CD4-positive, alpha-beta T cell (primary cell): ENCODE measurements at regions not wholly inside any gene's neighbourhood (a gene's known extent, or its start where the extent isn't known, plus 50 kb on each side); places are given as distances from the start of the nearest gene placed in this dataset.
A peak's percentile ranks its signal among the peaks of the same experiment; 100 is the strongest.

ENCODE experiments used
- ATAC-seq: fragments of 200-7000 bp; cut with Tn5 transposase; one replicate; pipeline ENCODE4 v1.10.0; 2022; ENCODE audit warnings: mild to moderate bottlenecking; ENCODE audit not compliant: poor library complexity
- CTCF ChIA-PET: fragments of 350-600 bp; sonication (Branson Sonifier 250); formaldehyde crosslinking; loops from one replicate; lab custom pipeline; 2021; ENCODE audit warnings: antibody characterized with exemption, inconsistent platforms; lab: Charles Lee
- POLR2A ChIA-PET: fragments of 350-600 bp; sonication (Branson Sonifier 250); formaldehyde crosslinking; loops from one replicate; lab custom pipeline; 2021; ENCODE audit warnings: antibody characterized with exemption, inconsistent platforms; lab: Charles Lee
- DNase-seq, 14 experiments: peaks; one replicate each; pipeline ENCODE4 v3.0.0-alpha.2; 2013 to 2020; ENCODE audit warnings: mixed read lengths in 2 of 14
- H3K27ac ChIP-seq, 2 donors: one replicate each; pipeline versions ENCODE4 v1.5.1 to v1.7.0; 2013; ENCODE audit warnings: low read length in 2 of 2, low read depth in 1 of 2, mild to moderate bottlenecking in 1 of 2
- H3K27me3 ChIP-seq, 2 experiments: 1 replicate in 1 of 2; 2 replicates in 1 of 2; pipeline versions ENCODE4 v1.6.1 to v1.7.0; 2013; ENCODE audit warnings: low read length in 2 of 2, control low read depth in 1 of 2, mild to moderate bottlenecking in 1 of 2, moderate library complexity in 1 of 2; ENCODE audit not compliant: insufficient read depth in 2 of 2, control insufficient read depth in 1 of 2
- H3K36me3 ChIP-seq: one replicate; pipeline ENCODE4 v1.6.1; 2013; ENCODE audit warnings: low read length, control low read depth; ENCODE audit not compliant: insufficient read depth
- H3K4me1 ChIP-seq: one replicate; pipeline ENCODE4 v1.6.1; 2013; ENCODE audit warnings: low read length, control low read depth; ENCODE audit not compliant: insufficient read depth
- H3K4me3 ChIP-seq: one replicate; pipeline ENCODE4 v1.5.1; 2013; ENCODE audit warnings: mild to moderate bottlenecking, low read length, moderate library complexity
- H3K9me3 ChIP-seq, 2 experiments: 1 replicate in 1 of 2; 2 replicates in 1 of 2; pipeline versions ENCODE4 v1.6.1 to v1.7.0; 2013; ENCODE audit warnings: low read length in 2 of 2, mild to moderate bottlenecking in 2 of 2, control low read depth in 1 of 2, moderate library complexity in 1 of 2; ENCODE audit not compliant: control insufficient read depth in 1 of 2, insufficient read depth in 1 of 2
- H3K27ac Mint-ChIP-seq: one replicate; pipeline ENCODE4 v1.8.0; 2020; ENCODE audit warnings: mixed read lengths
- H3K27me3 Mint-ChIP-seq: one replicate; pipeline ENCODE4 v1.8.0; 2021; ENCODE audit warnings: mixed read lengths
- H3K36me3 Mint-ChIP-seq: one replicate; pipeline ENCODE4 v1.8.0; 2021; ENCODE audit warnings: low read depth, mixed read lengths
- H3K4me1 Mint-ChIP-seq: one replicate; pipeline ENCODE4 v1.8.0; 2021; ENCODE audit warnings: low read depth, mixed read lengths
- H3K4me3 Mint-ChIP-seq: one replicate; pipeline ENCODE4 v1.8.0; 2020; ENCODE audit warnings: mild to moderate bottlenecking, mixed read lengths
- H3K9me3 Mint-ChIP-seq: one replicate; pipeline ENCODE4 v1.8.0; 2020; ENCODE audit warnings: mixed read lengths
- intact Hi-C, 2 experiments: fragments of 100-400 bp; cut with DNase I in 1 of 2; cut with micrococcal nuclease in 1 of 2; formaldehyde crosslinking; loops; one replicate each; pipeline versions ENCODE4 v1.15.1 to v1.9.0; 2023 to 2025; cut with DNase I, micrococcal nuclease
- TF ChIP-seq, protein P1 (sequence below): fragments of 200-600 bp; IDR thresholded peaks from one replicate; pipeline ENCODE4 v1.8.0; 2022; ENCODE audit warnings: antibody characterized with exemption, mild to moderate bottlenecking

- no peaks in the 10 kb centered on the region for H3K9me3 ChIP-seq
- no peak overlapping the region for H3K4me3 ChIP-seq
- no peak overlapping the region for H3K27ac ChIP-seq
- H3K4me1 ChIP-seq = peaks cover 10% of the 10 kb centered on the region
- intact Hi-C loops = loop anchor here in 1 of 2 experiments (10.0 kb wide), 1 partner anchor 110 kb away; no protein-coding TSS in a partner anchor
- H3K9me3 Mint-ChIP-seq = no peaks in the 10 kb centered on the region
- ChIA-PET POLR2A (no interaction called here), CTCF (no interaction called here)
- TF ChIP-seq, protein P1, sequence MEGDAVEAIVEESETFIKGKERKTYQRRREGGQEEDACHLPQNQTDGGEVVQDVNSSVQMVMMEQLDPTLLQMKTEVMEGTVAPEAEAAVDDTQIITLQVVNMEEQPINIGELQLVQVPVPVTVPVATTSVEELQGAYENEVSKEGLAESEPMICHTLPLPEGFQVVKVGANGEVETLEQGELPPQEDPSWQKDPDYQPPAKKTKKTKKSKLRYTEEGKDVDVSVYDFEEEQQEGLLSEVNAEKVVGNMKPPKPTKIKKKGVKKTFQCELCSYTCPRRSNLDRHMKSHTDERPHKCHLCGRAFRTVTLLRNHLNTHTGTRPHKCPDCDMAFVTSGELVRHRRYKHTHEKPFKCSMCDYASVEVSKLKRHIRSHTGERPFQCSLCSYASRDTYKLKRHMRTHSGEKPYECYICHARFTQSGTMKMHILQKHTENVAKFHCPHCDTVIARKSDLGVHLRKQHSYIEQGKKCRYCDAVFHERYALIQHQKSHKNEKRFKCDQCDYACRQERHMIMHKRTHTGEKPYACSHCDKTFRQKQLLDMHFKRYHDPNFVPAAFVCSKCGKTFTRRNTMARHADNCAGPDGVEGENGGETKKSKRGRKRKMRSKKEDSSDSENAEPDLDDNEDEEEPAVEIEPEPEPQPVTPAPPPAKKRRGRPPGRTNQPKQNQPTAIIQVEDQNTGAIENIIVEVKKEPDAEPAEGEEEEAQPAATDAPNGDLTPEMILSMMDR = no peak
- H3K27me3 Mint-ChIP-seq = no peaks in the 10 kb centered on the region
- ATAC-seq (no peak), DNase-seq (no peak)
- H3K4me1 Mint-ChIP-seq = peaks cover 31% of the 10 kb centered on the region
- H3K27me3 ChIP-seq = no peaks in the 10 kb centered on the region
- H3K36me3 ChIP-seq = no peaks in the 10 kb centered on the region
- H3K4me3 Mint-ChIP-seq = no peak overlapping the region
- no peak overlapping the region for H3K27ac Mint-ChIP-seq
- H3K36me3 Mint-ChIP-seq = no peaks in the 10 kb centered on the region
These were observed 624.0 kb downstream of the MID1IP1 start for GRCh38 chrX:39425124-39425806.

DNA sequence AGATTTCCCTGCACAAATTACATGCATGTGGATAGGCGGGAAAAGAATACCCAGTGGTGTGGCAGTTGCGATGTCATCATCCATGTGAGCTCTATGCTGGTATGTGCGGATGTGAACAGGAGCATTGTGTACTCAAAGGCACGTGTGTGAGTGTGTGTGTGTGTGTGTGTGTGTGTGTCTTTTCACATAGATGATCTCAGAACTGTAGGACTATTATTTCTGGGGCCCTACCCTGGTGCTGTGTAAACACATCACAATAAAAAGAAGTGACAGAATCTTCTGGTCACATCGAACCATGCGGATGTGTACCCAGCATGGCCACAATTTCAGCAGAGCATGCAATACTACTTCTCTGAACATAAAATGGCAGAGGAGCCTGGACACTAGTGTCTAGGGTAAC is 624.8 kb downstream of the MID1IP1 start:
- POLR2A ChIA-PET = no interaction called here
- Mint-ChIP-seq H3K27ac (no peak overlapping the region), H3K9me3 (no peaks in the 10 kb centered on the region), H3K4me1 (peaks cover 33% of the 10 kb centered on the region), H3K4me3 (no peak overlapping the region), H3K36me3 (no peaks in the 10 kb centered on the region), H3K27me3 (no peaks in the 10 kb centered on the region)
- intact Hi-C loops = loop anchor here in 1 of 2 experiments (10.0 kb wide), 1 partner anchor 111 kb away; no protein-coding TSS in a partner anchor
- H3K36me3 ChIP-seq = no peaks in the 10 kb centered on the region
- H3K27me3 ChIP-seq = no peaks in the 10 kb centered on the region
- no peak for DNase-seq
- no peak for ATAC-seq
- CTCF ChIA-PET = no interaction called here
- no peak overlapping the region for H3K27ac ChIP-seq
- H3K4me1 ChIP-seq = peaks cover 10% of the 10 kb centered on the region
- H3K4me3 ChIP-seq = no peak overlapping the region
- TF ChIP-seq, protein P1 = no peak
- H3K9me3 ChIP-seq = no peaks in the 10 kb centered on the region

DNA sequence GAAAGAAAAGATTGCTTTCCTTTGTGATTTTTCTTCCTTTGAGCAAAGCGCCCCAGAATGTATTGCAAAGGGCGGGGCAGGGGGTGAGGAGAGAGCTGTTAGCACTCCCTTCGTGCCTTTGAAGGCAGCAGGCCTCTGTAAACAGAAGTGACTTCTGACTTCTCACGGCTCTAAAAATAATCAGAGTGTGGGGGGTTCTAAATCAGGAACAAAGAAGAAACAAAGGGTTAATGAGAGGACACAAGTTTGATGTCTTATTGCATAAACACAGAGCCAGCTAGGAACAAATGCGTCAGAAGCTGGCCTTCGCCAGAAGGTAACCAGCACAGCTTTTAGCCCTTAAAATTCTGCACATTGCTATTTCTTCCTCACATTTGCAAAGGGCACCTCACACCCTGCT is 626.2 kb downstream of the MID1IP1 start:
- Mint-ChIP-seq H3K27ac (peak overlapping the region; percentile 64), H3K4me1 (peaks cover 36% of the 10 kb centered on the region), H3K9me3 (no peaks in the 10 kb centered on the region), H3K36me3 (no peaks in the 10 kb centered on the region), H3K4me3 (no peak overlapping the region), H3K27me3 (no peaks in the 10 kb centered on the region)
- no peak overlapping the region for H3K27ac ChIP-seq
- DNase-seq = peak in 7 of 14 experiments; percentile 17 to 53 (median 24)
- H3K27me3 ChIP-seq = no peaks in the 10 kb centered on the region
- ChIA-PET CTCF (no interaction called here), POLR2A (interaction anchor here (1.2 kb wide), 1 partner anchor 11 kb away, joined by 3 read pairs; no protein-coding TSS in a partner anchor)
- H3K4me1 ChIP-seq = peaks cover 10% of the 10 kb centered on the region
- intact Hi-C loops = loop anchor here in 1 of 2 experiments (10.0 kb wide), 1 partner anchor 113 kb away; no protein-coding TSS in a partner anchor
- TF ChIP-seq, protein P1 = no peak
- ATAC-seq = peak; percentile 78
- no peaks in the 10 kb centered on the region for H3K9me3 ChIP-seq
- H3K36me3 ChIP-seq = no peaks in the 10 kb centered on the region
- no peak overlapping the region for H3K4me3 ChIP-seq
